Right lobe of liver (tissue), 4 donors: ENCODE measurements at regions not wholly inside any gene's neighbourhood (a gene's known extent, or its start where the extent isn't known, plus 50 kb on each side); places are given as distances from the start of the nearest gene placed in this dataset.

Source experiments
- CTCF ChIP-seq, 4 donors: fragments of 200-600 bp in 3 of 4; fragments of 450-650 bp in 1 of 4; IDR thresholded peaks; one replicate each; pipeline versions ENCODE4 v1.5.1 to v1.8.0; 2016 to 2022; ENCODE audit warnings: antibody characterized with exemption in 4 of 4, mild to moderate bottlenecking in 2 of 4
- POLR2A ChIP-seq: fragments of 450-650 bp; IDR thresholded peaks from one replicate; pipeline ENCODE4 v1.6.1; 2017; ENCODE audit warnings: antibody characterized with exemption, mild to moderate bottlenecking
- donor health status: DM: no; HTN: no; CAD: no.
- donor health status: DM: no; HTN: no; CAD: no.
- donor health status: DM: no; HTN: yes; CAD: no.

- no peak for TF ChIP-seq CTCF (IDR thresholded peaks at IDR 0.05)
- no peak for TF ChIP-seq POLR2A
Measured at GRCh38 chr6:22049002-22049401, 247.8 kb downstream of the PRL start.
